UCSD-AML1 (cell line): ENCODE measurements at regions not wholly inside any gene's neighbourhood (a gene's known extent, or its start where the extent isn't known, plus 50 kb on each side); places are given as distances from the start of the nearest gene placed in this dataset.
"Not testable (repeated sequence)": the region's sequence is repeated elsewhere in the genome, so short reads cannot be mapped to it uniquely, and the experiment has no call there.

Experiments
- DNase-seq: peaks from one replicate; lab custom pipeline; 2025; ENCODE audit not compliant: unreplicated experiment; lab: John Stamatoyannopoulos, UW

- no peak for DNase-seq
Observed at GRCh38 chrX:74251006-74251930, 52.7 kb upstream of the ZCCHC13 start.

GRCh38 chrX:74250574-74250973 lies 53.4 kb upstream of the ZCCHC13 start:
- no peak for DNase-seq

GRCh38 chrX:74249963-74250362 lies 54.0 kb upstream of the ZCCHC13 start:
- DNase-seq = no peak

GRCh38 chrX:74248889-74249288 lies 55.1 kb upstream of the ZCCHC13 start:
- DNase-seq = no peak

GRCh38 chrX:74246524-74246923 lies 57.5 kb upstream of the ZCCHC13 start:
- no peak for DNase-seq

GRCh38 chrX:74242484-74243138 lies 61.4 kb upstream of the ZCCHC13 start:
- no peak for DNase-seq

- DNase-seq = no peak
Observed at GRCh38 chrX:74242050-74242449, 61.9 kb upstream of the ZCCHC13 start.

- no peak for DNase-seq
Observed at GRCh38 chrX:74238771-74239170, 65.2 kb upstream of the ZCCHC13 start.

GRCh38 chrX:74234818-74235217 lies 69.2 kb upstream of the ZCCHC13 start:
- DNase-seq = no peak

- no peak for DNase-seq
Observed at GRCh38 chrX:74232859-74233258, 71.1 kb upstream of the ZCCHC13 start.

GRCh38 chrX:74231625-74232024 lies 72.4 kb upstream of the ZCCHC13 start:
- DNase-seq = no peak

GRCh38 chrX:74230094-74230493 lies 73.9 kb upstream of the ZCCHC13 start:
- no peak for DNase-seq

- DNase-seq = no peak
Observed at GRCh38 chrX:74225111-74225510, 78.9 kb upstream of the ZCCHC13 start.

GRCh38 chrX:74220277-74220676 lies 83.7 kb upstream of the ZCCHC13 start:
- no peak for DNase-seq

GRCh38 chrX:74218895-74219294 lies 85.1 kb upstream of the ZCCHC13 start:
- DNase-seq = no peak

GRCh38 chrX:74216421-74216820 lies 87.6 kb upstream of the ZCCHC13 start:
- DNase-seq = no peak

GRCh38 chrX:74211911-74212310 lies 92.1 kb upstream of the ZCCHC13 start:
- DNase-seq = no peak

- no peak for DNase-seq
Observed at GRCh38 chrX:74207539-74207938, 96.4 kb upstream of the ZCCHC13 start.

- no peak for DNase-seq
Observed at GRCh38 chrX:74195605-74196004, 108.4 kb upstream of the ZCCHC13 start.

- DNase-seq = no peak
Observed at GRCh38 chrX:74195120-74195519, 108.9 kb upstream of the ZCCHC13 start.

GRCh38 chrX:74187211-74187610 lies 116.8 kb upstream of the ZCCHC13 start:
- no peak for DNase-seq

GRCh38 chrX:74183047-74183446 lies 120.9 kb upstream of the ZCCHC13 start:
- DNase-seq = not testable (repeated sequence)
